GM23338 (cell line): ENCODE measurements at regions not wholly inside any gene's neighbourhood (a gene's known extent, or its start where the extent isn't known, plus 50 kb on each side); places are given as distances from the start of the nearest gene placed in this dataset.

Source experiments
- ATAC-seq: fragments of 200-7000 bp; cut with Tn5 transposase; 3 replicates; pipeline ENCODE4 v1.9.1; 2020
- DNase-seq: peaks from one replicate; pipeline ENCODE4 v3.0.0-alpha.2; 2015; ENCODE audit warnings: low spot score
- H2AFZ ChIP-seq: fragments of 200-600 bp; sonication (generic); 2 replicates; pipeline ENCODE4 v1.8.0; 2016; ENCODE audit warnings: antibody characterized with exemption, mild to moderate bottlenecking, moderate library complexity
- H3F3A ChIP-seq: fragments of 200-600 bp; sonication (generic); replicated peaks from 2 replicates; pipeline ENCODE4 v1.8.0; 2017; ENCODE audit warnings: antibody characterized with exemption, mixed run types, low read depth
- H3K27ac ChIP-seq: fragments of 200-600 bp; sonication (generic); 2 replicates; pipeline ENCODE4 v1.6.1; 2016; ENCODE audit warnings: low read depth
- H3K27me3 ChIP-seq: fragments of 200-600 bp; sonication (generic); 2 replicates; pipeline ENCODE4 v1.8.0; 2016; ENCODE audit warnings: mild to moderate bottlenecking, mixed run types, moderate library complexity; ENCODE audit not compliant: insufficient read depth
- H3K36me3 ChIP-seq: fragments of 200-600 bp; sonication (generic); 2 replicates; pipeline ENCODE4 v1.8.0; 2016; ENCODE audit warnings: mild to moderate bottlenecking; ENCODE audit not compliant: insufficient read depth
- H3K4me1 ChIP-seq: fragments of 200-600 bp; sonication (generic); 2 replicates; pipeline ENCODE4 v1.8.0; 2016; ENCODE audit warnings: mild to moderate bottlenecking, moderate library complexity; ENCODE audit not compliant: insufficient read depth
- H3K4me2 ChIP-seq: fragments of 200-600 bp; sonication (generic); 2 replicates; pipeline ENCODE4 v1.7.1; 2017; ENCODE audit warnings: mixed run types
- H3K4me3 ChIP-seq: fragments of 200-600 bp; sonication (generic); 2 replicates; pipeline ENCODE4 v1.6.1; 2016; ENCODE audit warnings: mixed run types
- H3K79me2 ChIP-seq: fragments of 200-600 bp; sonication (generic); replicated peaks from 2 replicates; pipeline ENCODE4 v1.8.0; 2017; ENCODE audit warnings: mild to moderate bottlenecking; ENCODE audit not compliant: insufficient read depth
- H3K9me2 ChIP-seq: fragments of 200-600 bp; sonication (generic); 2 replicates; pipeline ENCODE4 v1.8.0; 2017; ENCODE audit not compliant: insufficient read depth
- H4K20me1 ChIP-seq: fragments of 200-600 bp; sonication (generic); replicated peaks from 2 replicates; pipeline ENCODE4 v1.8.0; 2017; ENCODE audit warnings: mild to moderate bottlenecking; ENCODE audit not compliant: insufficient read depth
- H3K27ac Mint-ChIP-seq: 2 replicates; pipeline ENCODE4 v1.8.0; 2020; ENCODE audit warnings: inconsistent platforms, mild to moderate bottlenecking, moderate library complexity, mixed read lengths
- H3K27me3 Mint-ChIP-seq: 3 replicates; pipeline ENCODE4 v1.8.0; 2022; ENCODE audit warnings: low read depth, mild to moderate bottlenecking, moderate library complexity, mixed read lengths, inconsistent platforms; ENCODE audit not compliant: insufficient read depth, poor library complexity
- H3K36me3 Mint-ChIP-seq: 3 replicates; pipeline ENCODE4 v1.8.0; 2021; ENCODE audit warnings: low read depth, mild to moderate bottlenecking, inconsistent platforms, moderate library complexity, mixed read lengths
- H3K4me1 Mint-ChIP-seq: 3 replicates; pipeline ENCODE4 v1.8.0; 2020; ENCODE audit warnings: mild to moderate bottlenecking, inconsistent platforms, mixed read lengths
- H3K4me3 Mint-ChIP-seq: 3 replicates; pipeline ENCODE4 v1.8.0; 2021; ENCODE audit warnings: moderate library complexity, mild to moderate bottlenecking, inconsistent platforms, mixed read lengths
- H3K9me3 Mint-ChIP-seq: 3 replicates; pipeline ENCODE4 v1.8.0; 2020; ENCODE audit warnings: moderate library complexity, mild to moderate bottlenecking, inconsistent platforms, mixed read lengths
- CTCF ChIP-seq, 2 experiments: fragments of 200-600 bp in 1 of 2; sonication (generic) in 1 of 2; conservative IDR thresholded peaks; 2 replicates each; pipeline versions ENCODE4 v1.5.1 to v1.6.1; 2016 to 2017; ENCODE audit warnings: antibody characterized with exemption in 2 of 2, low read depth in 2 of 2, mild to moderate bottlenecking in 2 of 2, moderate library complexity in 1 of 2
- ETS1 ChIP-seq: IDR thresholded peaks from 2 replicates; pipeline ENCODE4 v1.6.1; 2016; ENCODE audit warnings: antibody characterized with exemption
- EZH2phosphoT487 ChIP-seq: fragments of 200-600 bp; sonication (generic); IDR thresholded peaks from one replicate; pipeline ENCODE4 v1.8.1; 2018; ENCODE audit warnings: antibody characterized with exemption; ENCODE audit not compliant: unreplicated experiment
- JUNB ChIP-seq: IDR thresholded peaks from one replicate; pipeline ENCODE4 v1.6.1; 2016; ENCODE audit warnings: antibody characterized with exemption; ENCODE audit not compliant: unreplicated experiment
- REST ChIP-seq: IDR thresholded peaks from one replicate; pipeline ENCODE4 v1.6.1; 2018; ENCODE audit warnings: antibody characterized with exemption; ENCODE audit not compliant: unreplicated experiment
- ZNF114 ChIP-seq: fragments of 250-450 bp; sonication (Bioruptor Pico); IDR thresholded peaks from 2 replicates; pipeline ENCODE4 v1.5.0; 2020; ENCODE audit warnings: mild to moderate bottlenecking, moderate library complexity

GRCh38 chr2:176504440-176504839 lies 235.2 kb downstream of the MTX2 start:
- no peak for DNase-seq
- Histone ChIP-seq H3K79me2 (no peaks in the 10 kb centered on the region), H3K4me2 (no peak overlapping the region), H3K27ac (no peak overlapping the region), H3K4me3 (no peak overlapping the region), H3K9me2 (no peaks in the 10 kb centered on the region), H3K27me3 (no peaks in the 10 kb centered on the region), H3F3A (no peaks in the 10 kb centered on the region), H3K36me3 (no peaks in the 10 kb centered on the region), H4K20me1 (no peaks in the 10 kb centered on the region), H3K4me1 (no peaks in the 10 kb centered on the region), H2AFZ (no peak overlapping the region)
- H3K36me3 Mint-ChIP-seq = no peaks in the 10 kb centered on the region
- H3K27ac Mint-ChIP-seq = no peak overlapping the region
- H3K9me3 Mint-ChIP-seq = no peaks in the 10 kb centered on the region
- no peaks in the 10 kb centered on the region; the same call in 2 of the 3 replicates for H3K4me1 Mint-ChIP-seq
- no peak for ATAC-seq
- H3K4me3 Mint-ChIP-seq = no peak overlapping the region
- no peaks in the 10 kb centered on the region for H3K27me3 Mint-ChIP-seq
- TF ChIP-seq REST (no peak), ZNF114 (CRISPR knock-in tag) (no peak)

- ATAC-seq = no peak
- H3K4me3 Mint-ChIP-seq = no peak overlapping the region
- DNase-seq = no peak
- Histone ChIP-seq H3K79me2 (no peaks in the 10 kb centered on the region), H3K36me3 (no peaks in the 10 kb centered on the region), H4K20me1 (no peaks in the 10 kb centered on the region), H3K4me3 (no peak overlapping the region), H3K9me2 (no peaks in the 10 kb centered on the region), H3F3A (no peaks in the 10 kb centered on the region), H3K27ac (no peak overlapping the region), H2AFZ (no peak overlapping the region), H3K27me3 (no peaks in the 10 kb centered on the region), H3K4me1 (no peaks in the 10 kb centered on the region), H3K4me2 (no peak overlapping the region)
- no peaks in the 10 kb centered on the region for H3K27me3 Mint-ChIP-seq
- H3K9me3 Mint-ChIP-seq = no peaks in the 10 kb centered on the region
- H3K27ac Mint-ChIP-seq = no peak overlapping the region
- no peaks in the 10 kb centered on the region for H3K4me1 Mint-ChIP-seq
- no peaks in the 10 kb centered on the region for H3K36me3 Mint-ChIP-seq
- TF ChIP-seq JUNB (no peak), EZH2phosphoT487 (no peak), CTCF (conservative IDR thresholded peaks at IDR 0.05; ENCODE audit: low read depth in 2 of 2) (no peak), ETS1 (no peak), REST (no peak)
Measured at GRCh38 chr2:176507786-176508185, 238.5 kb downstream of the MTX2 start.
